ENCODE measurements at regions not wholly inside any gene's neighbourhood (a gene's known extent, or its start where the extent isn't known, plus 50 kb on each side); places are given as distances from the start of the nearest gene placed in this dataset.

GRCh38 chr13:64546371-64546770, 2683.8 kb downstream of the PCDH9 start:
- ATAC-seq (ENCODE audit: poor library complexity) (no peak), DNase-seq (no peak)
- H3K27ac Mint-ChIP-seq, result no peak overlapping the region
- intact Hi-C loops (cut with DNase I, micrococcal nuclease), result no loop called here
- Histone ChIP-seq H3K27me3 (ENCODE audit: control insufficient read depth in 1 of 2, insufficient read depth in 2 of 2, low read length in 2 of 2) (no peaks in the 10 kb centered on the region), H3K27ac (ENCODE audit: low read depth in 1 of 2, low read length in 2 of 2) (no peak overlapping the region), H3K36me3 (ENCODE audit: insufficient read depth, low read length) (no peaks in the 10 kb centered on the region), H3K4me3 (ENCODE audit: low read length) (no peak overlapping the region), H3K4me1 (ENCODE audit: insufficient read depth, low read length) (no peaks in the 10 kb centered on the region), H3K9me3 (ENCODE audit: control insufficient read depth in 1 of 2, insufficient read depth in 1 of 2, low read length in 2 of 2) (no peaks in the 10 kb centered on the region)
- POLR2A ChIA-PET, result no interaction called here
- CTCF ChIA-PET, result no interaction called here
- H3K4me3 Mint-ChIP-seq, result no peak overlapping the region
- TF ChIP-seq CTCF (IDR thresholded peaks at IDR 0.05), result no peak
- H3K9me3 Mint-ChIP-seq, result peaks cover 16% of the 10 kb centered on the region
- no peaks in the 10 kb centered on the region for H3K27me3 Mint-ChIP-seq
- no peaks in the 10 kb centered on the region for H3K4me1 Mint-ChIP-seq (ENCODE audit: low read depth)
- no peaks in the 10 kb centered on the region for H3K36me3 Mint-ChIP-seq (ENCODE audit: low read depth)

- Histone ChIP-seq H3K36me3 (ENCODE audit: insufficient read depth, low read length) (no peaks in the 10 kb centered on the region), H3K4me3 (ENCODE audit: low read length) (no peak overlapping the region), H3K27me3 (ENCODE audit: control insufficient read depth in 1 of 2, insufficient read depth in 2 of 2, low read length in 2 of 2) (no peaks in the 10 kb centered on the region), H3K27ac (ENCODE audit: low read depth in 1 of 2, low read length in 2 of 2) (no peak overlapping the region), H3K4me1 (ENCODE audit: insufficient read depth, low read length) (no peaks in the 10 kb centered on the region), H3K9me3 (ENCODE audit: control insufficient read depth in 1 of 2, insufficient read depth in 1 of 2, low read length in 2 of 2) (no peaks in the 10 kb centered on the region)
- Mint-ChIP-seq H3K9me3 (peaks cover 4% of the 10 kb centered on the region), H3K4me1 (ENCODE audit: low read depth) (no peaks in the 10 kb centered on the region), H3K36me3 (ENCODE audit: low read depth) (no peaks in the 10 kb centered on the region), H3K27ac (no peak overlapping the region), H3K27me3 (no peaks in the 10 kb centered on the region), H3K4me3 (no peak overlapping the region)
- ChIA-PET POLR2A (no interaction called here), CTCF (no interaction called here)
- ATAC-seq (ENCODE audit: poor library complexity) (no peak), DNase-seq (no peak)
- intact Hi-C loops (cut with DNase I, micrococcal nuclease), result no loop called here
- TF ChIP-seq CTCF (IDR thresholded peaks at IDR 0.05), result no peak
Observed at GRCh38 chr13:64540976-64541375, 2689.2 kb downstream of the PCDH9 start.

- intact Hi-C loops (cut with DNase I, micrococcal nuclease), result no loop called here
- TF ChIP-seq CTCF (IDR thresholded peaks at IDR 0.05), result no peak
- H3K4me3 Mint-ChIP-seq, result no peak overlapping the region
Observed at GRCh38 chr13:64540468-64540867, 2689.7 kb downstream of the PCDH9 start.

More at GRCh38 chr13:64540468-64540867, 2689.7 kb downstream of the PCDH9 start:
- H3K9me3 Mint-ChIP-seq, result peaks cover 2% of the 10 kb centered on the region
- Histone ChIP-seq H3K4me1 (ENCODE audit: insufficient read depth, low read length) (no peaks in the 10 kb centered on the region), H3K27ac (ENCODE audit: low read depth in 1 of 2, low read length in 2 of 2) (no peak overlapping the region), H3K27me3 (ENCODE audit: control insufficient read depth in 1 of 2, insufficient read depth in 2 of 2, low read length in 2 of 2) (no peaks in the 10 kb centered on the region), H3K36me3 (ENCODE audit: insufficient read depth, low read length) (no peaks in the 10 kb centered on the region), H3K4me3 (ENCODE audit: low read length) (no peak overlapping the region), H3K9me3 (ENCODE audit: control insufficient read depth in 1 of 2, insufficient read depth in 1 of 2, low read length in 2 of 2) (no peaks in the 10 kb centered on the region)
- H3K36me3 Mint-ChIP-seq (ENCODE audit: low read depth), result no peaks in the 10 kb centered on the region
- H3K27me3 Mint-ChIP-seq, result no peaks in the 10 kb centered on the region
- no peak for ATAC-seq (ENCODE audit: poor library complexity)
- H3K27ac Mint-ChIP-seq, result no peak overlapping the region
- POLR2A ChIA-PET, result no interaction called here
- DNase-seq, result no peak
- H3K4me1 Mint-ChIP-seq (ENCODE audit: low read depth), result no peaks in the 10 kb centered on the region
- CTCF ChIA-PET, result no interaction called here
